Keratinocyte (primary cell): ENCODE measurements at regions not wholly inside any gene's neighbourhood (a gene's known extent, or its start where the extent isn't known, plus 50 kb on each side); places are given as distances from the start of the nearest gene placed in this dataset.
A peak's percentile ranks its signal among the peaks of the same experiment; 100 is the strongest.

Source experiments
- DNase-seq: peaks from one replicate; pipeline ENCODE4 v3.0.0-alpha.2; 2011; ENCODE audit warnings: low read depth, missing footprints, low spot score
- FAIRE-seq: peaks from 2 replicates; lab custom pipeline; 2011; peaks lifted over from hg19 to GRCh38; lab: Jason Lieb, UNC
- H2AFZ ChIP-seq: 2 replicates; pipeline ENCODE4 v1.6.0; 2012; ENCODE audit warnings: low read length, control low read depth, inconsistent platforms; ENCODE audit not compliant: control insufficient read depth
- H3K27ac ChIP-seq: 2 replicates; pipeline ENCODE4 v1.5.1; 2011; ENCODE audit warnings: low read length; ENCODE audit not compliant: control insufficient read depth, insufficient read depth
- H3K27me3 ChIP-seq: 3 replicates; pipeline ENCODE4 v1.6.0; 2011; ENCODE audit warnings: low read length; ENCODE audit not compliant: control insufficient read depth, insufficient read depth; ENCODE audit errors: extremely low read depth
- H3K36me3 ChIP-seq, 2 experiments: 2 replicates in 1 of 2; 3 replicates in 1 of 2; pipeline ENCODE4 v1.5.1; 2011; ENCODE audit warnings: low read length in 2 of 2, mild to moderate bottlenecking in 1 of 2; ENCODE audit not compliant: control insufficient read depth in 2 of 2, insufficient read depth in 2 of 2; ENCODE audit errors: extremely low read depth in 1 of 2
- H3K4me1 ChIP-seq: 3 replicates; pipeline ENCODE4 v1.5.1; 2011; ENCODE audit warnings: low read length; ENCODE audit not compliant: control insufficient read depth, insufficient read depth; ENCODE audit errors: extremely low read depth
- H3K4me2 ChIP-seq: 3 replicates; pipeline ENCODE4 v1.6.0; 2011; ENCODE audit warnings: low read depth, low read length; ENCODE audit not compliant: control insufficient read depth, insufficient read depth; ENCODE audit errors: extremely low read depth
- H3K4me3 ChIP-seq, 3 experiments: fragments of 200-600 bp in 1 of 3; sonication (generic) in 1 of 3; 2 replicates in 2 of 3; 3 replicates in 1 of 3; pipeline ENCODE4 v1.5.1; 2011 to 2016; ENCODE audit warnings: low read length in 3 of 3, mild to moderate bottlenecking in 3 of 3, control low read depth in 2 of 3, inconsistent platforms in 1 of 3, low read depth in 1 of 3, mixed read lengths in 1 of 3, mixed run types in 1 of 3, moderate library complexity in 1 of 3; ENCODE audit not compliant: control insufficient read depth in 2 of 3, insufficient read depth in 2 of 3; ENCODE audit errors: extremely low read depth in 1 of 3
- H3K79me2 ChIP-seq: 2 replicates; pipeline ENCODE4 v1.6.0; 2012; ENCODE audit warnings: low read length; ENCODE audit not compliant: control insufficient read depth, insufficient read depth
- H3K9ac ChIP-seq: 3 replicates; pipeline ENCODE4 v1.6.0; 2011; ENCODE audit warnings: low read length; ENCODE audit not compliant: control insufficient read depth, insufficient read depth; ENCODE audit errors: extremely low read depth
- H3K9me1 ChIP-seq: 3 replicates; pipeline ENCODE4 v1.6.0; 2011; ENCODE audit warnings: low read length; ENCODE audit not compliant: control insufficient read depth, insufficient read depth; ENCODE audit errors: extremely low read depth
- H3K9me3 ChIP-seq: 2 replicates; pipeline ENCODE4 v1.5.1; 2012; ENCODE audit warnings: low read depth, low read length; ENCODE audit not compliant: control insufficient read depth
- H4K20me1 ChIP-seq: 3 replicates; pipeline ENCODE4 v1.6.0; 2011; ENCODE audit warnings: low read length; ENCODE audit not compliant: control insufficient read depth, insufficient read depth; ENCODE audit errors: extremely low read depth
- CTCF ChIP-seq, 3 experiments: IDR thresholded peaks in 1 of 3; conservative IDR thresholded peaks in 1 of 3; optimal IDR thresholded peaks in 1 of 3; 2 replicates in 2 of 3; 3 replicates in 1 of 3; pipeline versions ENCODE3 to v1.5.1; 2011; ENCODE audit warnings: low read length in 3 of 3, mild to moderate bottlenecking in 3 of 3, moderate library complexity in 2 of 3, control low read depth in 1 of 3, inconsistent platforms in 1 of 3; ENCODE audit not compliant: insufficient read depth in 2 of 3; ENCODE audit errors: extremely low read depth in 1 of 3
- EZH2 ChIP-seq: IDR thresholded peaks from one replicate; pipeline ENCODE4 v1.6.1; 2012; ENCODE audit warnings: inconsistent platforms, mild to moderate bottlenecking, low read length, moderate library complexity
- dilution Hi-C: fragments of 300-500 bp; cut with MboI; formaldehyde crosslinking; loops from one replicate; pipeline ENCODE4 v1.7.0; 2020; ENCODE audit warnings: low sequenced_read_pairs; ENCODE audit not compliant: extremely low pct_ligation_motif_present

- no peak overlapping the region for H3K4me2 ChIP-seq
- dilution Hi-C loops, result no loop called here
- no peaks in the 10 kb centered on the region for H3K4me1 ChIP-seq
- no peaks in the 10 kb centered on the region for H4K20me1 ChIP-seq
- no peaks in the 10 kb centered on the region for H3K9me1 ChIP-seq
- DNase-seq (no peak), FAIRE-seq (peak; percentile 44)
- no peaks in the 10 kb centered on the region for H3K36me3 ChIP-seq
- H2AFZ ChIP-seq, result no peak overlapping the region
- TF ChIP-seq EZH2 (no peak), CTCF (optimal IDR thresholded peaks at IDR 0.05 in 1 of 3, IDR thresholded peaks at IDR 0.05 in 1 of 3, conservative IDR thresholded peaks at IDR 0.05 in 1 of 3; ENCODE audit: extremely low read depth in 1 of 3, insufficient read depth in 2 of 3, low read length in 3 of 3) (no peak)
- no peaks in the 10 kb centered on the region for H3K79me2 ChIP-seq
- no peak overlapping the region for H3K9ac ChIP-seq
- no peak overlapping the region for H3K27ac ChIP-seq
- H3K27me3 ChIP-seq, result no peaks in the 10 kb centered on the region
- H3K9me3 ChIP-seq, result no peaks in the 10 kb centered on the region
- H3K4me3 ChIP-seq, result no peak overlapping the region
These were observed 283.0 kb upstream of the PRKD1 start for GRCh38 chr14:30210630-30211029.

- Histone ChIP-seq H3K27me3 (no peaks in the 10 kb centered on the region), H3K9me3 (no peaks in the 10 kb centered on the region), H3K9me1 (no peaks in the 10 kb centered on the region), H3K36me3 (no peaks in the 10 kb centered on the region), H3K27ac (no peak overlapping the region), H3K4me3 (no peak overlapping the region), H3K79me2 (no peaks in the 10 kb centered on the region), H3K9ac (no peak overlapping the region), H3K4me1 (no peaks in the 10 kb centered on the region), H2AFZ (no peak overlapping the region), H3K4me2 (no peak overlapping the region), H4K20me1 (no peaks in the 10 kb centered on the region)
- FAIRE-seq, result no peak
- dilution Hi-C loops, result no loop called here
- DNase-seq, result no peak
- TF ChIP-seq CTCF (optimal IDR thresholded peaks at IDR 0.05 in 1 of 3, IDR thresholded peaks at IDR 0.05 in 1 of 3, conservative IDR thresholded peaks at IDR 0.05 in 1 of 3; ENCODE audit: extremely low read depth in 1 of 3, insufficient read depth in 2 of 3, low read length in 3 of 3), result no peak
- TF ChIP-seq EZH2, result no peak
These were observed 283.7 kb upstream of the PRKD1 start for GRCh38 chr14:30211326-30211725.
